Osteocyte (in vitro differentiated cells): ENCODE measurements at regions not wholly inside any gene's neighbourhood (a gene's known extent, or its start where the extent isn't known, plus 50 kb on each side); places are given as distances from the start of the nearest gene placed in this dataset.

Experiments used
- DNase-seq: peaks from one replicate; pipeline ENCODE4 v3.0.0; 2021; ENCODE audit warnings: mixed read lengths; ENCODE audit not compliant: unreplicated experiment; ENCODE audit errors: extremely low spot score
- H3K27ac Mint-ChIP-seq: one replicate; pipeline ENCODE4 v1.8.0; 2021; ENCODE audit warnings: mild to moderate bottlenecking, mixed read lengths; ENCODE audit not compliant: unreplicated experiment
- H3K27me3 Mint-ChIP-seq: one replicate; pipeline ENCODE4 v1.8.0; 2021; ENCODE audit warnings: mixed read lengths; ENCODE audit not compliant: unreplicated experiment
- H3K36me3 Mint-ChIP-seq: one replicate; pipeline ENCODE4 v1.8.0; 2021; ENCODE audit warnings: mixed read lengths; ENCODE audit not compliant: unreplicated experiment
- H3K4me1 Mint-ChIP-seq: one replicate; pipeline ENCODE4 v1.8.0; 2021; ENCODE audit warnings: mixed read lengths; ENCODE audit not compliant: unreplicated experiment
- H3K4me3 Mint-ChIP-seq: one replicate; pipeline ENCODE4 v1.8.0; 2021; ENCODE audit warnings: mild to moderate bottlenecking, moderate library complexity, mixed read lengths; ENCODE audit not compliant: unreplicated experiment
- H3K9me3 Mint-ChIP-seq: one replicate; pipeline ENCODE4 v1.8.0; 2021; ENCODE audit warnings: mixed read lengths; ENCODE audit not compliant: unreplicated experiment
- TF ChIP-seq, protein P1 (sequence below): fragments of 200-600 bp; sonication (generic); IDR thresholded peaks from 2 replicates; pipeline ENCODE4 v1.5.0; 2021; ENCODE audit warnings: antibody characterized with exemption, mild to moderate bottlenecking, moderate library complexity

DNA sequence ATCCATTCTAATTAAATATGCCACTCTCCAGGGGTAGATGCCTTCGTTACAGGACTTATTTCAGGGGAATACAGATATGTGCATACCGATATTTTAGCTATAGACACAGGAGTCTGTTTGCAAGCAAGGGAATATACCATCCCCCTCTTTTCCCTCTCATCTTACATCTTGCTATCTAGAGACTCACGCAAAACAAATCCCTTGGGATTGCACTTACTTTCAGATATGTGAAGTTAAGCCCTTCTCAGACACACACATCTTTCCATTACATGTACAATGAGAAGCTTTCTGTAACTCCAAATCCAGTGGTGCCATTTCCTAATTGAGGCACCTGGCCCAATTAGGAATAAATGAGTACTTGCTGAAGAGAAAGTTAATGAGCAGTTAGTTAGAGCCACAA, 250.4 kb upstream of the FZD8 start:
- peaks cover 12% of the 10 kb centered on the region for H3K4me1 Mint-ChIP-seq
- H3K9me3 Mint-ChIP-seq = peaks cover 8% of the 10 kb centered on the region
- TF ChIP-seq, protein P1, sequence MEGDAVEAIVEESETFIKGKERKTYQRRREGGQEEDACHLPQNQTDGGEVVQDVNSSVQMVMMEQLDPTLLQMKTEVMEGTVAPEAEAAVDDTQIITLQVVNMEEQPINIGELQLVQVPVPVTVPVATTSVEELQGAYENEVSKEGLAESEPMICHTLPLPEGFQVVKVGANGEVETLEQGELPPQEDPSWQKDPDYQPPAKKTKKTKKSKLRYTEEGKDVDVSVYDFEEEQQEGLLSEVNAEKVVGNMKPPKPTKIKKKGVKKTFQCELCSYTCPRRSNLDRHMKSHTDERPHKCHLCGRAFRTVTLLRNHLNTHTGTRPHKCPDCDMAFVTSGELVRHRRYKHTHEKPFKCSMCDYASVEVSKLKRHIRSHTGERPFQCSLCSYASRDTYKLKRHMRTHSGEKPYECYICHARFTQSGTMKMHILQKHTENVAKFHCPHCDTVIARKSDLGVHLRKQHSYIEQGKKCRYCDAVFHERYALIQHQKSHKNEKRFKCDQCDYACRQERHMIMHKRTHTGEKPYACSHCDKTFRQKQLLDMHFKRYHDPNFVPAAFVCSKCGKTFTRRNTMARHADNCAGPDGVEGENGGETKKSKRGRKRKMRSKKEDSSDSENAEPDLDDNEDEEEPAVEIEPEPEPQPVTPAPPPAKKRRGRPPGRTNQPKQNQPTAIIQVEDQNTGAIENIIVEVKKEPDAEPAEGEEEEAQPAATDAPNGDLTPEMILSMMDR = no peak
- no peak overlapping the region for H3K27ac Mint-ChIP-seq
- DNase-seq = no peak
- H3K27me3 Mint-ChIP-seq = no peaks in the 10 kb centered on the region
- H3K36me3 Mint-ChIP-seq = no peaks in the 10 kb centered on the region
- H3K4me3 Mint-ChIP-seq = no peak overlapping the region

DNA sequence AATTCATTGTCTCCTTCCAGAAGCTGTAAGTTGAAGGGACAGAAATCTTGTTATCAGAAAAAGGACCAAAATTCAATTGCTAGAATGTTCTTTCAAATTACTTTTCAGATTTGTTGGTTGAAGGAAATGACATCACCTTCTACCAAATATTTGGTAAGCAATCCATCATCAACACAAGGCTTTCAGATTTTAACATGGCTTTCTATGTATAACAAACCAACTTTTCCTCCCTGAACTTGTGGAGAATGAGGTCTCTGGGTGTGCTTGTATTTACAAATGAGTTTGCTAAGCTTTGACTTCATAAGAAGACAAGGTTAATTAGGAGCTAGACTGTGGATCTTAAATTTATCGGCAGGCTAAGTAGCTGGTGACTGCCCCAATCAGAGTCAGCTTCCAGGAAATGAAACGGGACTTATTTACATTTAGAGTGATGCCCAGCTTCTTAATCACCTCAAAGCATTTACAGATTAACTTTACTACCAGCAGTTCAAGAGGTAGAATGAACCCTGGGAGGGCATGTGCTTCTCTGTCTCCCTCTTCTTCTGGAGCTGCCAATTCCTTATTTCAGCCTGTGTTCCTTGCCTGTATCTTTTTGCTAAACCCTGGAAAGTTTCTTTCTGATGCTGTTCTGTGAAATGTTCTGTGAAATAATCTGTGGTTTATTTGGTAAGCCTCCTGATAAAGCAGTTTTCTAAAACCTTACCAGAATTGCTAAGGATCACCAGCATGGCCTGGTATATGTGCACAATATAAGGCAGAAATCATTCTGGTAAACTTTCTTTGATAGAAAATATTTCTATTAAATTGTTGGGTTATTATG, 248.8 kb upstream of the FZD8 start:
- peaks cover 8% of the 10 kb centered on the region for H3K9me3 Mint-ChIP-seq
- peaks cover 6% of the 10 kb centered on the region for H3K4me1 Mint-ChIP-seq
- H3K4me3 Mint-ChIP-seq = no peak overlapping the region
- TF ChIP-seq, protein P1 = no peak
- no peaks in the 10 kb centered on the region for H3K36me3 Mint-ChIP-seq
- no peaks in the 10 kb centered on the region for H3K27me3 Mint-ChIP-seq
- DNase-seq = no peak
- no peak overlapping the region for H3K27ac Mint-ChIP-seq

DNA sequence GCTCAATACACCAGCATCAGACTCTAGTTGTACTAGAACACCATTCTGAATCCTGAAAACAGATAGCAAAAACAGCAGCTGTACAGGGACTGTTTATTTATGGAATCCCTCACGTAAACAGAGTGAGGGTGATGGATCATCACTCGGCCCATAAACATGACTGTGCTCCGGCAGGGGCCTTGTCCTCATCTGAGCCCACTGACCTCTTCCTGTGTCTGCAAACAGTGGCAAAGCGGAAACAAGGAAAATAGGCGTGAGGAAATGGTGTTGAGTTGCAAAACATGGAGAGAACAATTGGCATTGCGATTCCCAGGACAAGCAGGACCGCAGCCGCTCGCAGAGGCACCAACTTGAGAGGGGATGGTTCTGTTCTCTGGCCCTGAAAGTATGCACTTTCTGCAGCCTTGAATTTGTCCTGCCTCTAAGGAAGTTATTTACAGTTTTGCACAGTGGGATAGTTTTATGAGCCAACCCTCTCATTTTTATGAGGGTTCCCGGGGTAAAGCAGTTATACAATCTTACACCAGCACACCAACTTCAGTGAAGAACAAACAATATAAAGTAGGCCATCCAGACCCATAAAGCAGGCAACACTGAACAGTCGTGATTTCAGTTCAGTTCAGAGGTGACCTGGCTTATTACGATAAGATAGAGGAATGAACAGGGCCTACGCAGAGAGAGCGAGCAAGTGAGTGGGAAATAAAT, 248.0 kb upstream of the FZD8 start:
- Mint-ChIP-seq H3K4me3 (no peak overlapping the region), H3K4me1 (no peaks in the 10 kb centered on the region), H3K27ac (no peak overlapping the region), H3K36me3 (no peaks in the 10 kb centered on the region), H3K9me3 (peaks cover 8% of the 10 kb centered on the region), H3K27me3 (no peaks in the 10 kb centered on the region)
- DNase-seq = no peak
- TF ChIP-seq, protein P1 = no peak

DNA sequence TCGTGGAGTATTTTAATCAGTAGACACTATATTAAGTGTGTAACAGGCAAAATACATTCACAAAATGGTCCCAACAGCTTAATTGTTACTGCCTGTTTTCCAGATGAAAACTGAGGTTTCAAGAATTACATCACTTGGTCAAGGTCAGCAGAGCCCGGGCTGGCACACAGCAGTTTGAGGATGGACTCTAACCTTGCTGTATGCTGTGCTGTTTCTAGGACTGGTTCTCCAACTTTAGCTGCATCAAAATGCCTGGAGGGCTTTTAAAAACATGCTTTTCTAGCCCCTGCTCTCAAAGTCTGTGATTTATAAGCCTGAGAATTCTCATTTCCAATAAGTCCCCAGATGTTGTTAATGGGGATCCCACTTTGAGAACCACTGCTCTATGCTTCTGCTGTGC, 247.1 kb upstream of the FZD8 start:
- Mint-ChIP-seq H3K4me1 (no peaks in the 10 kb centered on the region), H3K4me3 (no peak overlapping the region), H3K36me3 (no peaks in the 10 kb centered on the region), H3K9me3 (peaks cover 4% of the 10 kb centered on the region), H3K27me3 (peaks cover 3% of the 10 kb centered on the region), H3K27ac (no peak overlapping the region)
- TF ChIP-seq, protein P1 = no peak
- no peak for DNase-seq

DNA sequence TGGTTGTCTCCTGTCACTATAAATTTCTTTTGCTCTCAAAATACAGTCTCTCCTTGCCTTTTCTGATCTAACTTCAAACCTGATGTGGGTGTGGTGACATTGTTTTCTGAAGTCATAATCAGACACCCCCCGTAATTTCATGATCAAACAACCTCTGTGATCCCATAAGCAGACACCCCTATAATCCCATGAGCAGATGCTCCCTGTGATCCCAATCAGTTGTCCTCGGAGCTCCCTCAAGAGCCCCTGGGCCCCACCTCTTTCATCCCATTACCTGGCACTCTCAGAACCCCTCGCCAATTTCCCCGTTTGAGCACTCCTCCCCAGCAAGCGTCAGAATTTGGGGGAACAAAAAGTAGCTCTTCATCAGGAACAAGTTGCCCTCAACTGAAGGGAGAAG, 246.3 kb upstream of the FZD8 start:
- H3K9me3 Mint-ChIP-seq = no peaks in the 10 kb centered on the region
- H3K4me1 Mint-ChIP-seq = no peaks in the 10 kb centered on the region
- peaks cover 7% of the 10 kb centered on the region for H3K27me3 Mint-ChIP-seq
- H3K36me3 Mint-ChIP-seq = no peaks in the 10 kb centered on the region
- DNase-seq = no peak
- TF ChIP-seq, protein P1 = no peak
- H3K27ac Mint-ChIP-seq = no peak overlapping the region
- no peak overlapping the region for H3K4me3 Mint-ChIP-seq
